Smooth muscle cell (in vitro differentiated cells): ENCODE measurements at regions not wholly inside any gene's neighbourhood (a gene's known extent, or its start where the extent isn't known, plus 50 kb on each side); places are given as distances from the start of the nearest gene placed in this dataset.

ENCODE experiments used
- DNase-seq: peaks from one replicate; lab custom pipeline; 2025; ENCODE audit not compliant: unreplicated experiment; lab: John Stamatoyannopoulos, UW
- H2AFZ ChIP-seq: fragments of 200-600 bp; sonication (generic); 2 replicates; pipeline ENCODE4 v1.6.0; 2016; ENCODE audit warnings: antibody characterized with exemption, low read depth, mild to moderate bottlenecking
- H3F3A ChIP-seq: fragments of 200-600 bp; sonication (generic); 2 replicates; pipeline ENCODE4 v1.6.0; 2017; ENCODE audit warnings: antibody characterized with exemption, low read depth
- H3K27ac ChIP-seq: fragments of 200-600 bp; sonication (generic); 2 replicates; pipeline ENCODE4 v1.5.1; 2016; ENCODE audit warnings: low read depth, mild to moderate bottlenecking
- H3K27me3 ChIP-seq: fragments of 200-600 bp; sonication (generic); 2 replicates; pipeline ENCODE4 v1.6.1; 2016; ENCODE audit warnings: low read depth, mild to moderate bottlenecking
- H3K36me3 ChIP-seq: fragments of 200-600 bp; sonication (generic); 2 replicates; pipeline ENCODE4 v1.5.1; 2016; ENCODE audit warnings: low read depth
- H3K4me1 ChIP-seq: fragments of 200-600 bp; sonication (generic); 2 replicates; pipeline ENCODE4 v1.5.1; 2016; ENCODE audit warnings: low read depth
- H3K4me2 ChIP-seq: fragments of 200-600 bp; sonication (generic); 2 replicates; pipeline ENCODE4 v1.6.0; 2016; ENCODE audit warnings: mild to moderate bottlenecking
- H3K4me3 ChIP-seq: fragments of 200-600 bp; sonication (generic); 2 replicates; pipeline ENCODE4 v1.5.1; 2016; ENCODE audit warnings: mild to moderate bottlenecking
- H3K79me2 ChIP-seq: fragments of 200-600 bp; sonication (generic); 2 replicates; pipeline ENCODE4 v1.6.0; 2016; ENCODE audit warnings: low read depth, mild to moderate bottlenecking
- H3K9ac ChIP-seq: fragments of 200-600 bp; sonication (generic); 2 replicates; pipeline ENCODE4 v1.6.0; 2016; ENCODE audit warnings: low read depth
- H3K9me3 ChIP-seq: fragments of 200-600 bp; sonication (generic); replicated peaks from 2 replicates; pipeline ENCODE4 v1.5.1; 2016; ENCODE audit warnings: low read depth
- H4K20me1 ChIP-seq: fragments of 200-600 bp; sonication (generic); 2 replicates; pipeline ENCODE4 v1.6.0; 2016; ENCODE audit warnings: low read depth
- CTCF ChIP-seq: fragments of 200-600 bp; sonication (generic); IDR thresholded peaks from 2 replicates; pipeline ENCODE4 v1.5.1; 2017; ENCODE audit warnings: borderline replicate concordance, mild to moderate bottlenecking, antibody characterized with exemption; ENCODE audit not compliant: insufficient read depth, poor library complexity, severe bottlenecking
- WGBS: methylation state at CpG from one replicate; pipeline ENCODE4 v1.1.7; 2016; ENCODE audit warnings: low lambda C conversion rate; 5-methylcytosine and 5-hydroxymethylcytosine counted together

GRCh38 chr21:39118061-39118460 is 65.2 kb downstream of the PSMG1 start:
- Histone ChIP-seq H4K20me1 (no peaks in the 10 kb centered on the region), H3K9me3 (no peaks in the 10 kb centered on the region), H3K4me3 (no peak overlapping the region), H3K36me3 (no peaks in the 10 kb centered on the region), H2AFZ (no peak overlapping the region), H3K4me1 (no peaks in the 10 kb centered on the region), H3K9ac (no peak overlapping the region), H3K79me2 (no peaks in the 10 kb centered on the region), H3K27me3 (no peaks in the 10 kb centered on the region), H3K27ac (no peak overlapping the region), H3F3A (no peaks in the 10 kb centered on the region), H3K4me2 (no peak overlapping the region)
- no peak for TF ChIP-seq CTCF
- 95% methylated on average over 10 of the region's 10 CpGs for WGBS
- DNase-seq, result no peak

- Histone ChIP-seq H3K9me3 (no peaks in the 10 kb centered on the region), H3K27me3 (no peaks in the 10 kb centered on the region), H3F3A (no peaks in the 10 kb centered on the region), H2AFZ (no peak overlapping the region), H3K79me2 (no peaks in the 10 kb centered on the region), H4K20me1 (no peaks in the 10 kb centered on the region), H3K9ac (no peak overlapping the region), H3K36me3 (no peaks in the 10 kb centered on the region), H3K4me2 (no peak overlapping the region), H3K4me1 (no peaks in the 10 kb centered on the region), H3K27ac (no peak overlapping the region), H3K4me3 (no peak overlapping the region)
- WGBS, result 86% methylated on average over 11 of the region's 11 CpGs
- no peak for DNase-seq
- TF ChIP-seq CTCF, result no peak
These were observed 65.7 kb downstream of the PSMG1 start for GRCh38 chr21:39117440-39117970.

- Histone ChIP-seq H3K4me3 (no peak overlapping the region), H3K4me1 (no peaks in the 10 kb centered on the region), H3K9me3 (no peaks in the 10 kb centered on the region), H3F3A (no peaks in the 10 kb centered on the region), H3K27ac (no peak overlapping the region), H3K9ac (no peak overlapping the region), H3K79me2 (no peaks in the 10 kb centered on the region), H3K4me2 (no peak overlapping the region), H3K27me3 (no peaks in the 10 kb centered on the region), H2AFZ (no peak overlapping the region), H4K20me1 (no peaks in the 10 kb centered on the region), H3K36me3 (no peaks in the 10 kb centered on the region)
- no peak for TF ChIP-seq CTCF
- DNase-seq, result no peak
- WGBS, result 89% methylated on average over 19 of the region's 19 CpGs
These were observed 66.4 kb downstream of the PSMG1 start for GRCh38 chr21:39116761-39117439.
